ENCODE measurements at regions not wholly inside any gene's neighbourhood (a gene's known extent, or its start where the extent isn't known, plus 50 kb on each side); places are given as distances from the start of the nearest gene placed in this dataset.

- no peak overlapping the region for H3K4me3 ChIP-seq (replicated peaks in 1 of 2; ENCODE audit: low read depth in 2 of 2, low read length in 2 of 2)
- TF ChIP-seq CTCF (IDR thresholded peaks at IDR 0.05; ENCODE audit: low read depth, low read length): no peak
- no peak for DNase-seq (ENCODE audit: low read depth in 2 of 2)
These were observed 267.3 kb downstream of the ZNF516 start for GRCh38 chr18:76227759-76228158.

DNA sequence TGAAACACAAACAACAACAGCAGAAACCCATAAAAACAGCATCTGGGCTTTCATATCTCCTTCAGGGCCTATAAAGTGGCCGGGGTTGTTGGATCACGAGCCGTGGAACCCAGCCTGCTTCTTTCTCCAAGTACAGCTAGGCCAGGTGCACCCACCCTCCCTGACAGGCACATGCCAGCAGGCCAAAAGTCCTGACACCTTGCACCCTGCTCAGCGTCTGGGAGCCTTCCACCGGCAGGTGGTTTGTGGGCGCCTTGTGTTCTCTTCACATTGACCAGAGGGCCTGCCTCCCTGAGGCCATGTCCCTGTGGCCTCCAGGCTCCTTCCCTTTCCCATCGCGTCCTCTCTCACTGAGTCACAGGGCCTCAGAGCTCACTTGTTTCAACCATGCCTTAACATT lies 271.6 kb downstream of the ZNF516 start:
- TF ChIP-seq CTCF (IDR thresholded peaks at IDR 0.05; ENCODE audit: low read depth, low read length): no peak
- DNase-seq (ENCODE audit: low read depth in 2 of 2): no peak
- H3K4me3 ChIP-seq (replicated peaks in 1 of 2; ENCODE audit: low read depth in 2 of 2, low read length in 2 of 2): no peak overlapping the region

DNA sequence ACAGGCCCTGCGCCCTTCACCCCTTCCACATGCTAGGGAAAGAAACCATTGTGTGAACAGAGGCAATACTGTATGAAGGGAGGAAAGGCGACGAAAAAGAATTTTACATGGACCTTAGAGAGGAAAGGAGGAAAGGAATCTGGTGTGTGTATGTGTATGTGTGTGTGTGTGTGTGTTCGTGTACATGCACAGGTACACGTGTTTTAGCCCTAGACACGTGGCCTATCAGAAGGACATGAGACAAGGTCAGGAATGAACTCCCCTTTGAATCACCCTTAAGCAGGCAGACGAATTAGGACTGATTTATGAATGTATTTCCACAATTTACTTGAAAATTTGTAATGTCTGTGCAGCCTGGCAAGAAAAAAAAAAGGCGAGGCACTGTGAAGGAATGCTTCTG lies 276.0 kb downstream of the ZNF516 start:
- DNase-seq (ENCODE audit: low read depth in 2 of 2): no peak
- TF ChIP-seq CTCF (IDR thresholded peaks at IDR 0.05; ENCODE audit: low read depth, low read length): no peak
- H3K4me3 ChIP-seq (replicated peaks in 1 of 2; ENCODE audit: low read depth in 2 of 2, low read length in 2 of 2): no peak overlapping the region

DNA sequence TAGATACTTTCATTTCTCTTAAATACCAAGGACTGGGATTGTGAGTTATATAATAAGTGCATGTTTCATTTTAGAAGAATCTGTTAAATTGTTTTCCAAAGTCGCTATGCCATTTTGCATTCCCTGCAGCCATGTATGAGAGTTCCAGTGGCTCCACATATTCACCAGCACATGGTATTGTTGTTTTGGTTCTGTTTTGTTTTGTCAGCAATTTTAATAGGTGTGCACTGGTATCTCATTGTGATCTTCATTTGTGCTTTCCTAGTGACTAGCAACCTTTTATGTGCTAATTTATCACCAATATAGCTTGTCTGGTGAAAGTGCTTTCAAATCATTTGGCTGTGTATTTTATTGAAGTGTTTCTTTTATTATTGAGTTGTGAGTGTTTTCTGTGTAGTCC lies 278.9 kb downstream of the ZNF516 start:
- no peak for DNase-seq (ENCODE audit: low read depth in 2 of 2)
- no peak overlapping the region for H3K4me3 ChIP-seq (replicated peaks in 1 of 2; ENCODE audit: low read depth in 2 of 2, low read length in 2 of 2)
- TF ChIP-seq CTCF (IDR thresholded peaks at IDR 0.05; ENCODE audit: low read depth, low read length): no peak

GRCh38 chr18:76213991-76214390 lies 281.1 kb downstream of the ZNF516 start:
- no peak for DNase-seq (ENCODE audit: low read depth in 2 of 2)
- no peak for TF ChIP-seq CTCF (IDR thresholded peaks at IDR 0.05; ENCODE audit: low read depth, low read length)
- no peak overlapping the region for H3K4me3 ChIP-seq (replicated peaks in 1 of 2; ENCODE audit: low read depth in 2 of 2, low read length in 2 of 2)

DNA sequence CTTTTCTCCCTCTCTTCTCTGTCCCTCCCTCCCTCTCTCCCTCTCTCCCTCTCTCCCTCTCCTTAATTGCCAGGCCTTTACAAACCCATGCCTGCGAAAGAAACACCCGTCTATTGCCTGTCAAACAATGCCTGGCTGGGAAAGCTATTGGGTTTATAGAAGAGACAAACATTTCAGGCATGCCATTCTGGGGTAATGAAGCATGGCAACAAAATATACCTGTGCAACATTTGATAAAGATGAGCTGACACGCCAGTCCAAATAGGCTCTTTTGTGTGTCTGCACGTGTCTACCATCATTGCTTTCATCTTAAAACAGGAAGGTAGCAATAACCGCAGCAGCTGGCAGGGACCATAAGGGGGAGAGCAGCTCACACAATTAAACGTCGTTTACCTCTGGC lies 282.1 kb downstream of the ZNF516 start:
- TF ChIP-seq CTCF (IDR thresholded peaks at IDR 0.05; ENCODE audit: low read depth, low read length): no peak
- no peak overlapping the region for H3K4me3 ChIP-seq (replicated peaks in 1 of 2; ENCODE audit: low read depth in 2 of 2, low read length in 2 of 2)
- DNase-seq (ENCODE audit: low read depth in 2 of 2): no peak

- no peak for TF ChIP-seq CTCF (IDR thresholded peaks at IDR 0.05; ENCODE audit: low read depth, low read length)
- peak; percentile 9 to 63 for DNase-seq (ENCODE audit: low read depth in 2 of 2)
- H3K4me3 ChIP-seq (replicated peaks in 1 of 2; ENCODE audit: low read depth in 2 of 2, low read length in 2 of 2): no peak overlapping the region
These were observed 285.4 kb downstream of the ZNF516 start for GRCh38 chr18:76209597-76209996.
